ENCODE measurements at regions not wholly inside any gene's neighbourhood (a gene's known extent, or its start where the extent isn't known, plus 50 kb on each side); places are given as distances from the start of the nearest gene placed in this dataset.

GRCh38 chr3:4047366-4047765, 248.1 kb downstream of the LRRN1 start (continued):
- TF ChIP-seq E2F1 (CRISPR knock-in tag; IDR thresholded peaks at IDR 0.05) (no peak), AFF4 (CRISPR knock-in tag; IDR thresholded peaks at IDR 0.05; ENCODE audit: borderline replicate concordance) (no peak), ZNF396 (CRISPR knock-in tag; IDR thresholded peaks at IDR 0.05; ENCODE audit: borderline replicate concordance) (no peak), NR2C2 (CRISPR knock-in tag; IDR thresholded peaks at IDR 0.05) (no peak), SMAD3 (CRISPR knock-in tag; IDR thresholded peaks at IDR 0.05; ENCODE audit: borderline replicate concordance) (no peak), CREM (CRISPR knock-in tag; IDR thresholded peaks at IDR 0.05) (no peak), HMGXB4 (CRISPR knock-in tag; IDR thresholded peaks at IDR 0.05) (no peak), ZNF671 (CRISPR knock-in tag; IDR thresholded peaks at IDR 0.05) (no peak), RORB (CRISPR knock-in tag; IDR thresholded peaks at IDR 0.05) (no peak), ZNF281 (CRISPR knock-in tag; IDR thresholded peaks at IDR 0.05) (no peak), JAZF1 (CRISPR knock-in tag; IDR thresholded peaks at IDR 0.05) (no peak), PRRX2 (CRISPR knock-in tag; IDR thresholded peaks at IDR 0.05) (no peak), GTF2I (CRISPR knock-in tag; conservative IDR thresholded peaks at IDR 0.05) (no peak)

- Mint-ChIP-seq H3K9me3 (peaks cover 32% of the 10 kb centered on the region), H3K27ac (no peak overlapping the region), H3K27me3 (ENCODE audit: low read depth) (no peaks in the 10 kb centered on the region), H3K36me3 (no peaks in the 10 kb centered on the region), H3K4me1 (no peaks in the 10 kb centered on the region), H3K4me3 (no peak overlapping the region)
- CTCF ChIA-PET, result no interaction called here
- no peak for DNase-seq (ENCODE audit: low spot score)
- no peak for ATAC-seq
- TF ChIP-seq MAX (CRISPR knock-in tag; IDR thresholded peaks at IDR 0.05), result no peak
- TF ChIP-seq OVOL2 (CRISPR knock-in tag; IDR thresholded peaks at IDR 0.05; ENCODE audit: borderline replicate concordance), result no peak
- TF ChIP-seq CTCF (IDR thresholded peaks at IDR 0.05), result no peak
- TF ChIP-seq SP1 (CRISPR knock-in tag; conservative IDR thresholded peaks at IDR 0.05), result no peak
- TF ChIP-seq ETV6 (CRISPR knock-in tag; IDR thresholded peaks at IDR 0.05), result no peak
- TF ChIP-seq ATF2 (CRISPR knock-in tag; IDR thresholded peaks at IDR 0.05; ENCODE audit: borderline replicate concordance, low read depth), result no peak
- no peak for TF ChIP-seq MYBL2 (CRISPR knock-in tag; IDR thresholded peaks at IDR 0.05)
- POLR2A ChIA-PET, result no interaction called here
These were observed 250.5 kb upstream of the SETMAR start for GRCh38 chr3:4052706-4053105.
